ENCODE measurements at regions not wholly inside any gene's neighbourhood (a gene's known extent, or its start where the extent isn't known, plus 50 kb on each side); places are given as distances from the start of the nearest gene placed in this dataset.

- no peak overlapping the region for H3K4me3 ChIP-seq
- no peak for DNase-seq (ENCODE audit: low spot score)
- no peak overlapping the region for H3K27ac ChIP-seq
- WGBS = 60% methylated on average over 9 of the region's 9 CpGs
- H3K36me3 ChIP-seq = no peaks in the 10 kb centered on the region
- TF ChIP-seq POLR2AphosphoS5 (IDR thresholded peaks at IDR 0.05) = no peak
- TF ChIP-seq CTCF (IDR thresholded peaks at IDR 0.05) = no peak
- TF ChIP-seq POLR2A (IDR thresholded peaks at IDR 0.05) = no peak
- peaks cover 4% of the 10 kb centered on the region for H3K27me3 ChIP-seq (replicated peaks; ENCODE audit: insufficient read depth)
- no peaks in the 10 kb centered on the region for H3K9me3 ChIP-seq
- intact Hi-C loops (cut with DNase I) = no loop called here
- no peaks in the 10 kb centered on the region for H3K4me1 ChIP-seq (replicated peaks)
Measured at GRCh38 chr17:79478841-79479240, 132.0 kb downstream of the RBFOX3 start.

DNA sequence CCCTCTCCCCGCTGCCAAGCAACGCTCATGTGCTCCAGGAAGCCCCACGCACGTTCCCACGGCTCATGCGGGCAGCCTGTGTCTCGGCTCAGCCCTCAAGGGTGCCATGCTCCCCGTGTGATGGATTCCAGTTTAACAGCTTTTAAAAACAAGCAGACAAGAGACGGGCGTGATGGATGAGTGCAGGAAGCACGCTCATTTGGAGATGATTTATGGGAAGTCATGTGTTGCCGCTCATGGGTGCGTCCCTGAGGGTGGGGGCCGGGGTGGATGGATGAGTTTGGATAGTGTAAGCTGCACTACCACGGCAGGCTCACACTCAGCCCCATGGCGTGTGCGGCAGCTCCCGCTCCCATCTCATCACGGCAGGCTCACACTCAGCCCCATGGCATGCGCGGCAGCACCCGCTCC is 132.8 kb downstream of the RBFOX3 start:
- Histone ChIP-seq H3K4me1 (replicated peaks) (no peaks in the 10 kb centered on the region), H3K36me3 (no peaks in the 10 kb centered on the region), H3K27me3 (replicated peaks; ENCODE audit: insufficient read depth) (peaks cover 4% of the 10 kb centered on the region), H3K9me3 (no peaks in the 10 kb centered on the region), H3K4me3 (no peak overlapping the region), H3K27ac (no peak overlapping the region)
- WGBS = 31% methylated on average over 22 of the region's 22 CpGs
- intact Hi-C loops (cut with DNase I) = no loop called here
- TF ChIP-seq POLR2AphosphoS5 (IDR thresholded peaks at IDR 0.05) = no peak
- TF ChIP-seq POLR2A (IDR thresholded peaks at IDR 0.05) = no peak
- no peak for TF ChIP-seq CTCF (IDR thresholded peaks at IDR 0.05)
- no peak for DNase-seq (ENCODE audit: low spot score)

GRCh38 chr17:79476074-79476652 is 134.7 kb downstream of the RBFOX3 start:
- H3K27me3 ChIP-seq (replicated peaks; ENCODE audit: insufficient read depth) = peaks cover 4% of the 10 kb centered on the region
- H3K36me3 ChIP-seq = no peaks in the 10 kb centered on the region
- intact Hi-C loops (cut with DNase I) = no loop called here
- no peak overlapping the region for H3K27ac ChIP-seq
- WGBS = 47% methylated on average over 13 of the region's 13 CpGs
- H3K4me3 ChIP-seq = no peak overlapping the region
- H3K9me3 ChIP-seq = no peaks in the 10 kb centered on the region
- no peak for DNase-seq (ENCODE audit: low spot score)
- no peaks in the 10 kb centered on the region for H3K4me1 ChIP-seq (replicated peaks)
- TF ChIP-seq POLR2A (IDR thresholded peaks at IDR 0.05) (no peak), CTCF (IDR thresholded peaks at IDR 0.05) (no peak), POLR2AphosphoS5 (IDR thresholded peaks at IDR 0.05) (no peak)

GRCh38 chr17:79473876-79474440 is 136.9 kb downstream of the RBFOX3 start:
- H3K4me1 ChIP-seq (replicated peaks) = no peaks in the 10 kb centered on the region
- H3K27ac ChIP-seq = no peak overlapping the region
- 74% methylated on average over 12 of the region's 12 CpGs for WGBS
- intact Hi-C loops (cut with DNase I) = no loop called here
- no peak overlapping the region for H3K4me3 ChIP-seq
- TF ChIP-seq POLR2A (IDR thresholded peaks at IDR 0.05) (no peak), CTCF (IDR thresholded peaks at IDR 0.05) (no peak), POLR2AphosphoS5 (IDR thresholded peaks at IDR 0.05) (no peak)
- H3K27me3 ChIP-seq (replicated peaks; ENCODE audit: insufficient read depth) = peaks cover 2% of the 10 kb centered on the region
- H3K36me3 ChIP-seq = no peaks in the 10 kb centered on the region
- no peak for DNase-seq (ENCODE audit: low spot score)
- H3K9me3 ChIP-seq = no peaks in the 10 kb centered on the region

Measured in prostate gland (tissue), 2 donors.